Neural cell (in vitro differentiated cells): ENCODE measurements at regions not wholly inside any gene's neighbourhood (a gene's known extent, or its start where the extent isn't known, plus 50 kb on each side); places are given as distances from the start of the nearest gene placed in this dataset.

ENCODE experiments used
- H2AFZ ChIP-seq: fragments of 200-600, 300-800 bp; sonication (generic), shearing (Covaris generic); 2 replicates; pipeline ENCODE4 v1.6.0; 2014; ENCODE audit warnings: low read depth, mild to moderate bottlenecking, antibody characterized with exemption, low read length, moderate library complexity
- H3F3A ChIP-seq: fragments of 200-600 bp; shearing (Covaris generic); 2 replicates; pipeline ENCODE4 v1.6.1; 2016; ENCODE audit warnings: mild to moderate bottlenecking, moderate library complexity, mixed read lengths, antibody characterized with exemption, low read length; ENCODE audit not compliant: insufficient read depth, poor library complexity, severe bottlenecking
- H3K27ac ChIP-seq: fragments of 200-600, 300-800 bp; sonication (generic), shearing (Covaris generic); 2 replicates; pipeline ENCODE4 v1.5.1; 2014; ENCODE audit warnings: mild to moderate bottlenecking, low read length, moderate library complexity
- H3K27me3 ChIP-seq: fragments of 300-800, 200-600 bp; sonication (generic), shearing (Covaris generic); 2 replicates; pipeline ENCODE4 v1.6.0; 2014; ENCODE audit warnings: mild to moderate bottlenecking, low read depth, low read length, moderate library complexity; ENCODE audit not compliant: insufficient read depth
- H3K36me3 ChIP-seq: fragments of 300-800, 200-600 bp; sonication (generic), shearing (Covaris generic); 2 replicates; pipeline ENCODE4 v1.5.1; 2014; ENCODE audit warnings: mild to moderate bottlenecking, antibody characterized with exemption, low read length, moderate library complexity; ENCODE audit not compliant: insufficient read depth
- H3K4me2 ChIP-seq: fragments of 300-800, 200-600 bp; sonication (generic), shearing (Covaris generic); 2 replicates; pipeline ENCODE4 v1.6.0; 2014; ENCODE audit warnings: mild to moderate bottlenecking, low read length
- H3K4me3 ChIP-seq: fragments of 300-800, 200-600 bp; sonication (generic), shearing (Covaris generic); 2 replicates; pipeline ENCODE4 v1.5.1; 2014; ENCODE audit warnings: mild to moderate bottlenecking, low read length, moderate library complexity
- H3K79me2 ChIP-seq: fragments of 200-600 bp; shearing (Covaris generic); replicated peaks from 2 replicates; pipeline ENCODE4 v1.6.0; 2014; ENCODE audit warnings: mild to moderate bottlenecking, low read length, moderate library complexity; ENCODE audit not compliant: insufficient read depth
- H3K9ac ChIP-seq: fragments of 300-800, 200-600 bp; sonication (generic), shearing (Covaris generic); 2 replicates; pipeline ENCODE4 v1.6.1; 2016; ENCODE audit warnings: mild to moderate bottlenecking, low read length, mixed read lengths
- H3K9me2 ChIP-seq: fragments of 200-600 bp; shearing (Covaris generic); 2 replicates; pipeline ENCODE4 v1.6.1; 2016; ENCODE audit warnings: mild to moderate bottlenecking, low read length, mixed read lengths; ENCODE audit not compliant: insufficient read depth
- H3K9me3 ChIP-seq: fragments of 200-600, 300-800 bp; sonication (generic), shearing (Covaris generic); 2 replicates; pipeline ENCODE4 v1.6.1; 2016; ENCODE audit warnings: mild to moderate bottlenecking, mixed run types, low read length, moderate library complexity, mixed read lengths
- H4K20me1 ChIP-seq: fragments of 200-600 bp; shearing (Covaris generic); 2 replicates; pipeline ENCODE4 v1.6.1; 2016; ENCODE audit warnings: mild to moderate bottlenecking, mixed run types; ENCODE audit not compliant: insufficient read depth
- CTCF ChIP-seq: fragments of 450-650 bp; IDR thresholded peaks from 2 replicates; pipeline ENCODE4 v1.5.1; 2014; ENCODE audit warnings: antibody characterized with exemption, mild to moderate bottlenecking, moderate library complexity; ENCODE audit not compliant: poor library complexity, severe bottlenecking
- EP300 ChIP-seq: fragments of 450-650 bp; conservative IDR thresholded peaks from 2 replicates; pipeline ENCODE4 v1.6.1; 2014; ENCODE audit warnings: antibody characterized with exemption, mild to moderate bottlenecking, moderate library complexity; ENCODE audit not compliant: poor library complexity, severe bottlenecking
- EZH2 ChIP-seq: fragments of 200-600, 300-800 bp; shearing (Covaris generic), sonication (generic); IDR thresholded peaks from 2 replicates; pipeline ENCODE4 v1.6.1; 2014; ENCODE audit warnings: antibody characterized with exemption, low read length, borderline replicate concordance, mild to moderate bottlenecking; ENCODE audit not compliant: insufficient read depth, poor library complexity, severe bottlenecking
- MXI1 ChIP-seq: fragments of 450-650 bp; conservative IDR thresholded peaks from 2 replicates; pipeline ENCODE4 v1.6.1; 2014; ENCODE audit warnings: antibody characterized with exemption, mild to moderate bottlenecking; ENCODE audit not compliant: poor library complexity, severe bottlenecking
- POLR2AphosphoS5 ChIP-seq: IDR thresholded peaks from 2 replicates; pipeline ENCODE4 v1.6.1; 2012
- RAD21 ChIP-seq: fragments of 450-650 bp; conservative IDR thresholded peaks from 2 replicates; pipeline ENCODE4 v1.6.1; 2014; ENCODE audit warnings: antibody characterized with exemption, mild to moderate bottlenecking, moderate library complexity
- REST ChIP-seq: IDR thresholded peaks from 2 replicates; pipeline ENCODE4 v1.6.1; 2012; ENCODE audit warnings: borderline replicate concordance
- SMC3 ChIP-seq: fragments of 450-650 bp; conservative IDR thresholded peaks from 2 replicates; pipeline ENCODE4 v1.6.1; 2014; ENCODE audit warnings: antibody characterized with exemption, mild to moderate bottlenecking, moderate library complexity; ENCODE audit not compliant: poor library complexity
- TAF1 ChIP-seq: IDR thresholded peaks from 2 replicates; pipeline ENCODE4 v1.6.1; 2012; ENCODE audit warnings: low read depth

GRCh38 chr9:87786423-87786822 lies 60.5 kb downstream of the CTSL start:
- no peaks in the 10 kb centered on the region for H3K9me3 ChIP-seq

GRCh38 chr9:87786876-87787275 lies 61.0 kb downstream of the CTSL start:
- Histone ChIP-seq H3K27me3 (no peaks in the 10 kb centered on the region), H4K20me1 (no peaks in the 10 kb centered on the region), H3K9ac (no peak overlapping the region), H3K79me2 (no peaks in the 10 kb centered on the region), H3K36me3 (no peaks in the 10 kb centered on the region), H3K4me2 (no peak overlapping the region), H2AFZ (no peak overlapping the region), H3K9me2 (no peaks in the 10 kb centered on the region), H3K9me3 (no peaks in the 10 kb centered on the region), H3K27ac (no peak overlapping the region), H3F3A (no peaks in the 10 kb centered on the region), H3K4me3 (no peak overlapping the region)
- no peak for TF ChIP-seq MXI1
- TF ChIP-seq POLR2AphosphoS5 = no peak
- no peak for TF ChIP-seq RAD21
- TF ChIP-seq EZH2 = no peak
- no peak for TF ChIP-seq SMC3
- no peak for TF ChIP-seq EP300
- no peak for TF ChIP-seq TAF1
- no peak for TF ChIP-seq CTCF

More at GRCh38 chr9:87786423-87786822, 60.5 kb downstream of the CTSL start:
- H3K9me2 ChIP-seq = no peaks in the 10 kb centered on the region
- H3K79me2 ChIP-seq = no peaks in the 10 kb centered on the region
- H3K9ac ChIP-seq = no peak overlapping the region
- no peak overlapping the region for H3K4me3 ChIP-seq
- H2AFZ ChIP-seq = no peak overlapping the region
- no peaks in the 10 kb centered on the region for H3K36me3 ChIP-seq
- no peak for TF ChIP-seq TAF1
- no peak for TF ChIP-seq RAD21
- TF ChIP-seq MXI1 = no peak
- TF ChIP-seq CTCF = no peak
- no peak for TF ChIP-seq EP300
- TF ChIP-seq REST = no peak
- TF ChIP-seq EZH2 = no peak
- H3F3A ChIP-seq = no peaks in the 10 kb centered on the region
- H3K27ac ChIP-seq = no peak overlapping the region
- H3K27me3 ChIP-seq = no peaks in the 10 kb centered on the region
- no peaks in the 10 kb centered on the region for H4K20me1 ChIP-seq
- H3K4me2 ChIP-seq = no peak overlapping the region
